SW 1271 (cell line): ENCODE measurements at regions not wholly inside any gene's neighbourhood (a gene's known extent, or its start where the extent isn't known, plus 50 kb on each side); places are given as distances from the start of the nearest gene placed in this dataset.

Experiments used
- DNase-seq, 2 experiments: peaks; one replicate each; lab custom pipeline; 2025; lab: John Stamatoyannopoulos, UW

- DNase-seq: no peak
Measured at GRCh38 chr11:82676483-82677094, 57.1 kb downstream of the FAM181B start.

- no peak for DNase-seq
Measured at GRCh38 chr11:82675838-82676237, 57.8 kb downstream of the FAM181B start.

GRCh38 chr11:82673631-82674030 is 60.0 kb downstream of the FAM181B start:
- no peak for DNase-seq

- DNase-seq: no peak
Measured at GRCh38 chr11:82671451-82671850, 62.2 kb downstream of the FAM181B start.

- DNase-seq: no peak
Measured at GRCh38 chr11:82663535-82663934, 70.1 kb downstream of the FAM181B start.

GRCh38 chr11:82653752-82654151 is 79.9 kb downstream of the FAM181B start:
- DNase-seq: no peak

GRCh38 chr11:82639251-82639650 is 94.4 kb downstream of the FAM181B start:
- DNase-seq: no peak

GRCh38 chr11:82636615-82637014 is 97.0 kb downstream of the FAM181B start:
- no peak for DNase-seq

GRCh38 chr11:82634091-82634490 is 99.6 kb downstream of the FAM181B start:
- DNase-seq: no peak

- DNase-seq: no peak
Measured at GRCh38 chr11:82631722-82632630, 101.7 kb downstream of the FAM181B start.

GRCh38 chr11:82610671-82611070 is 123.0 kb downstream of the FAM181B start:
- no peak for DNase-seq

GRCh38 chr11:82606738-82607137 is 126.9 kb downstream of the FAM181B start:
- DNase-seq: no peak

GRCh38 chr11:82601711-82602110 is 132.0 kb downstream of the FAM181B start:
- no peak for DNase-seq

- no peak for DNase-seq
Measured at GRCh38 chr11:82599836-82600235, 133.8 kb downstream of the FAM181B start.

- no peak for DNase-seq
Measured at GRCh38 chr11:82586581-82586980, 147.1 kb downstream of the FAM181B start.

- DNase-seq: no peak
Measured at GRCh38 chr11:82577246-82577645, 156.4 kb downstream of the FAM181B start.

GRCh38 chr11:82560836-82561235 is 172.8 kb downstream of the FAM181B start:
- DNase-seq: no peak

GRCh38 chr11:82559609-82560008 is 174.1 kb downstream of the FAM181B start:
- DNase-seq: no peak

- DNase-seq: no peak
Measured at GRCh38 chr11:82557274-82557673, 176.4 kb downstream of the FAM181B start.

- DNase-seq: no peak
Measured at GRCh38 chr11:82556210-82556609, 177.5 kb downstream of the FAM181B start.

- DNase-seq: no peak
Measured at GRCh38 chr11:82546661-82547557, 186.8 kb downstream of the FAM181B start.

GRCh38 chr11:82539669-82540068 is 194.0 kb downstream of the FAM181B start:
- no peak for DNase-seq
